ENCODE measurements at regions not wholly inside any gene's neighbourhood (a gene's known extent, or its start where the extent isn't known, plus 50 kb on each side); places are given as distances from the start of the nearest gene placed in this dataset.

DNA sequence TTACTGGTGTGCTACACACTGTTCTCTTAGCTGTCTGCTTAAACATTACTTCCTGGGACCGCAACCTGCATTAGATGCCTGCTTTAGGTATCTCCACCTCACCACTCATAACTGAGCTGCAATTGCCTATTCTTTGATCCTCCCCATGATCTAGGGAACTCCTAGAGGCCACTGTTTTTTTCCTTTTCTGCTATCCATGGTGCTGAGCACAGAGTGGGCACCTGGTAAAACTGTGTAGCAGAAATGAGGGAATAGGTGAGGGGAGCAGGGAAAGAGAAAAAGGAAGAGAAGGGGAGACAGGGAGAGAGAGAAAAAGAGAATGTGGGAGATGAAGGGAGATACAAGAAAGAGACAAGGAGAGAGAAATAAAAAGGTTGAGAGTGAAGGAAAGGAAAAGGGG lies 434.9 kb downstream of the ADRA2A start:
- Histone ChIP-seq H3K27ac (ENCODE audit: low read depth) (no peak overlapping the region), H3K36me3 (ENCODE audit: insufficient read depth) (no peaks in the 10 kb centered on the region), H3K4me3 (ENCODE audit: low read depth, low read length) (no peak overlapping the region), H3K4me1 (ENCODE audit: insufficient read depth) (no peaks in the 10 kb centered on the region)
- DNase-seq (ENCODE audit: extremely low spot score): no peak
- WGBS: 90% methylated on average over 1 of the region's 1 CpG

DNA sequence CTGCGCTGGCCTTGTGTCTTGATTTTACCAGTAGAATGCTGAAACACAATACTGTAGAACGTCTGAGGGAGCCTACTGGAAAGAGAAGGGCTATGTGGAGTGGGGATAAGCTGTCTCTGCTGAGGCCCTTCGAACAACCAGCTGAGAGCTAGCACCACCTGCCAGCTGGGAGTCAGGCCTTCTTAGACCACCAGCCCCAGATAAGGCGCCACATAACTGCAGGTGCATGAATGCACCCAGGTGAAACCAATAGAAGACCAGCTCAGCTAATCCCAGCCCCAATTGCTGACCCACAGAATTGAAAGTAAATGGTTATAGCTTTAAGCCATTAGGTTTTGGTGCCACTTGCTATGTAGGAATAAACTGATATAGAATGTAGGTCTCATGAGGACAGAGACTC lies 438.4 kb downstream of the ADRA2A start:
- no peak for DNase-seq (ENCODE audit: extremely low spot score)
- Histone ChIP-seq H3K4me1 (ENCODE audit: insufficient read depth) (no peaks in the 10 kb centered on the region), H3K4me3 (ENCODE audit: low read depth, low read length) (no peak overlapping the region), H3K27ac (ENCODE audit: low read depth) (no peak overlapping the region), H3K36me3 (ENCODE audit: insufficient read depth) (no peaks in the 10 kb centered on the region)
- 77% methylated on average over 4 of the region's 4 CpGs for WGBS

DNA sequence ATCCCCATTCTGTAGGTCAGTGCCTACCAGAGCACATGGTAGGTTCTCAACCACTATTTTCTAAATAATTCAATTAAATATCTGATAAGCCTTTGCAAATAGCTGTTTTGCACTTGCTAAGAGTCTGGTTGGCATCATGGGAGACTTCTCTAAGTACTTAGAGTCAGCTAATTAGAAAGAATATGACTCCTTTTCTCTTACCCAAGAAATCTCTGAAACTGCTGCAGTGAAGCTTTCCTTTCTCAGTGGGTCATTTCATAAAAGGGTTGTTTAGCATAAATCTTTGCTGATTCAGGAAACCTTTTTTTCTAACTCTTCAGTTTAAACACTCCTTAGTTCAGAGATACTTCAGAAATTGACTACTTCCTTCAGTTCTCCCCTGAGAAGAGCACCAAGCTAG lies 438.9 kb downstream of the ADRA2A start:
- Histone ChIP-seq H3K27ac (ENCODE audit: low read depth) (no peak overlapping the region), H3K4me1 (ENCODE audit: insufficient read depth) (no peaks in the 10 kb centered on the region), H3K4me3 (ENCODE audit: low read depth, low read length) (no peak overlapping the region), H3K36me3 (ENCODE audit: insufficient read depth) (no peaks in the 10 kb centered on the region)
- DNase-seq (ENCODE audit: extremely low spot score): no peak

DNA sequence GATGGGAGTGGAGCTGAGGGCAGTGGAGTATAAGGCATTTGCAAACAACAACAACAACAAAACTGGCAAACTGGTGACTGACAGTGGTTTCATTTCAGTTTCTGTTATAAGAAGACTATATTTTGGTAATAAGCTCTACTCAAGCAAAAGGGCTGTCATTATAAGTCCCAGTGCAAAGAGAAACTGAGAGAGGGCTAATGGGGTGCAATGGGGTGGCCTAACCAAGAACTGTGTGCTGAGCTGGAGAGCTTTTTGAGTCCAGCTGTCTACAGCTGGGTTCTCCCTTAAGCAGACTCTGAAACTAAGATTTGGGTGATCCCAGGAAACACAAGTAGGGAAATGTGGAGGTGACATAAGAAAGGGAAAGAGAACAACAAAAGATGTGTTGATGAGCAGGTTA lies 439.3 kb downstream of the ADRA2A start:
- no peak for DNase-seq (ENCODE audit: extremely low spot score)
- H3K4me1 ChIP-seq (ENCODE audit: insufficient read depth): no peaks in the 10 kb centered on the region

DNA sequence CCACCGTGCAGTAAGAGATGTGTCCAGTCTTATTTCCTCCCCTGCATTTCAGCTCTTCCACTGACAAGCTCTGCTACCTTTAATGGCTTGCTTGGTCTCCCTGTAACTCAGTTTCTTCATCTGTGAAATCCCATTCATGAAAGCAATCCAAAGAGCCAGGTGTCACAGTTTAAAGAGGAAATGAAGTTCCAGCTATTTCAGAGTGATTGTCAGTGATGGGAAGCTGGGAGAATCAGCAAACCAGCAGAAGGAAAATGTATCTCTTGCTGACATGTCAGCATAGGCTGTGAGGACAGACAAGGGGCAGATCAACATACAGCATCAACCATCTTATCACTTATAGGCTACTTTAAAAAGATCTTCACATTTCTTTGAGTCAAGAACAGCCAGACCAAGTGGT lies 445.3 kb downstream of the ADRA2A start:
- Histone ChIP-seq H3K36me3 (ENCODE audit: insufficient read depth) (no peaks in the 10 kb centered on the region), H3K4me1 (ENCODE audit: insufficient read depth) (no peaks in the 10 kb centered on the region), H3K4me3 (ENCODE audit: low read depth, low read length) (no peak overlapping the region), H3K27ac (ENCODE audit: low read depth) (no peak overlapping the region)
- no peak for DNase-seq (ENCODE audit: extremely low spot score)
- WGBS: 62% methylated on average over 1 of the region's 1 CpG

More for the DNA sequence above, 439.3 kb downstream of the ADRA2A start:
- no peaks in the 10 kb centered on the region for H3K36me3 ChIP-seq (ENCODE audit: insufficient read depth)
- H3K27ac ChIP-seq (ENCODE audit: low read depth): no peak overlapping the region
- H3K4me3 ChIP-seq (ENCODE audit: low read depth, low read length): no peak overlapping the region

DNA sequence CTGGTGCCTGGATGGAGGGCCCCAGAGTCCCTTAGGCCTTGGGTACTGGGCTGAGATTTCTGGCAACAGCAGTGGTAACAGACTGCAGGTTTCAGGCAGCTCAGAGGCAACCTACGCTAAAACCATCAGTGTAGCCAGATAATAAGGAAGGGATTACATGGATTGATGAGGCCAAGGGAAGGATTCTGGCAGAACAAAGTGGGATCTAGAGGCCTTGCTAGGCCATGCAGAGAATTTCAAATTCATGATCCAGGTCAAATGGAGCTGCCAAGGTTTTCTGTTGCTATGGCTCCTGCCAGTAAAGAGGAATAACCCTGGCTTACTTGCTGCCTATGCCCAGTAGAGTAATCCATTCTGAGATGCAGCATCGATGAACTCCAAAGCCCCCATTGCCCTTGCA lies 445.7 kb downstream of the ADRA2A start:
- 74% methylated on average over 2 of the region's 2 CpGs for WGBS
- no peak overlapping the region for H3K27ac ChIP-seq (ENCODE audit: low read depth)
- H3K4me3 ChIP-seq (ENCODE audit: low read depth, low read length): no peak overlapping the region
- no peaks in the 10 kb centered on the region for H3K36me3 ChIP-seq (ENCODE audit: insufficient read depth)
- no peak for DNase-seq (ENCODE audit: extremely low spot score)
- no peaks in the 10 kb centered on the region for H3K4me1 ChIP-seq (ENCODE audit: insufficient read depth)

DNA sequence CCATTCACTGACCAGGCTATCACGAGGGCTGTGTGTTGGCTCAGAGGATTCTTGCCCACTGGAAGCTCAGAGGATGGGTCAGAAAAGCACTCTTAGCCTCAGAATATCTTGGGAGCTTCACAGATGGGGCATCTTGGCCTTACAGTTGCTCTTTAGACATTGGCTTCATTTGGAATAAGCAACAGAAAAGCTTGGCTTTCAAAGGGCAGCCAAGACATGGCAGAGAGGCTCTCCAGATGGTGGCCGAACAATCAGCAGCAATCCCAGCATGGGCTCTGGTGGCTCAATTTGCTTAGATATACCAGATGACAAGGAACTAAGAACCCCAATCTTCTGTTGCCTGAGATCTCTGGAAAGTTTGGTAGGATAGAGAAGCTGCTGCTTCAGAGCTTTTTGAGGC lies 446.2 kb downstream of the ADRA2A start:
- no peak for DNase-seq (ENCODE audit: extremely low spot score)
- Histone ChIP-seq H3K4me1 (ENCODE audit: insufficient read depth) (no peaks in the 10 kb centered on the region), H3K36me3 (ENCODE audit: insufficient read depth) (no peaks in the 10 kb centered on the region), H3K27ac (ENCODE audit: low read depth) (no peak overlapping the region), H3K4me3 (ENCODE audit: low read depth, low read length) (no peak overlapping the region)
- WGBS: 78% methylated on average over 2 of the region's 2 CpGs

DNA sequence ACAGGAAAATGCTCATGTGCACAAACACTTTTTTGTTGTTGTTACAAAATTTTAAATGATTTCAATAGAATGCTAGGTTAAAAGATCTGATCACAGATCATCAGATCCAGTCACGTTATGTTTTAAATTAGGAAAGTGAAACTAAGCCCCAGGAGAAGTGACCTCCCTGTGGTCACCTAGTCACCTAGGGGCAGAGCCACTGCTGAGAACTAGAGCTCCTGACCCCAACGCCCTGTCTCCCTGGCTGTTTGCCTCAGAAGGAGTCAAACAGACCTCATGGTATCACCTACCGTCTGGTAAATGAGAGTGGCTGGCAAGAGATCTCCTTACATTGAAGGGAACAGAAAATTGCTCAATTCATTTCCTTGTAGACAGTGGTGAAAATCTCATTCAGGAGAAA lies 447.3 kb downstream of the ADRA2A start:
- DNase-seq (ENCODE audit: extremely low spot score): no peak
- 63% methylated on average over 3 of the region's 3 CpGs for WGBS
- Histone ChIP-seq H3K36me3 (ENCODE audit: insufficient read depth) (no peaks in the 10 kb centered on the region), H3K4me1 (ENCODE audit: insufficient read depth) (no peaks in the 10 kb centered on the region), H3K27ac (ENCODE audit: low read depth) (no peak overlapping the region), H3K4me3 (ENCODE audit: low read depth, low read length) (no peak overlapping the region)

DNA sequence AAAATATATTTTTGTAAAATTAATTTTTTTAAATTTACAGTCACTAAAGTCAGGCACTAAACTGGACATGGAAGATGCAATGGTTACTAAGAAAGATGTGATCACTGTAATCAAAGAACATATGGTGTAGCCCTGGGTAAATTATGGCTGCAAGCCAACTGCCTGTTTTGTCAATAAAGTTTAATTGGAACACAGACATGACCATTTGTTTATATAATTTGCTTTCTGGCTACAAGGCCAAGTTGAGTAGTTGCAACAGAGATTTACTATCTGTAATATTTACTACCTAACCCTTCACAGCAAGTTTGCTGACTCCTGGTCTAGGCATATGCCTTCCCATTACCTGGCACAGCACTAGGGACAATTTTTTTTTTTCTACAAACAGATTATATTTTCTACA lies 448.9 kb downstream of the ADRA2A start:
- DNase-seq (ENCODE audit: extremely low spot score): no peak
- Histone ChIP-seq H3K4me1 (ENCODE audit: insufficient read depth) (no peaks in the 10 kb centered on the region), H3K27ac (ENCODE audit: low read depth) (no peak overlapping the region), H3K4me3 (ENCODE audit: low read depth, low read length) (no peak overlapping the region), H3K36me3 (ENCODE audit: insufficient read depth) (no peaks in the 10 kb centered on the region)

DNA sequence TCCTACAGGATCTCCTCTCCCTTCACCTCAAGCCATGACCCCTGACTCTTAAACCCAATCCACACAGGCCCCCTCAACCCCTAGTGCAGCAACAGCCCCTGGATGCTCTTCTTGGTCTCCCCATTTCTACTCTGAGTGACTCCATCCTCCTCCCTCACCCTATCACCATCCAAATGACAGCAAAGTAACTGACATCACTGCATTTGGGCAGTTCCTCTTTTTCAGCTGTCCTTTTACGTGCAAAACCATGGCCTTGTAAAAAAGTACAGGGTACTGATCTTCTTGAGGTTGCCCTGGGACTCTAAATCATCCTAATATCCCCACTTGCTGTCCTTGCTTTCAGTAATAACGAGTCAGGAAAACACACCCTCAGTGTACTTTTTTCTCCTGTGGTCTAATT lies 454.9 kb downstream of the ADRA2A start:
- Histone ChIP-seq H3K4me1 (ENCODE audit: insufficient read depth) (no peaks in the 10 kb centered on the region), H3K4me3 (ENCODE audit: low read depth, low read length) (no peak overlapping the region), H3K36me3 (ENCODE audit: insufficient read depth) (no peaks in the 10 kb centered on the region), H3K27ac (ENCODE audit: low read depth) (no peak overlapping the region)
- 52% methylated on average over 2 of the region's 2 CpGs for WGBS
- DNase-seq (ENCODE audit: extremely low spot score): no peak

DNA sequence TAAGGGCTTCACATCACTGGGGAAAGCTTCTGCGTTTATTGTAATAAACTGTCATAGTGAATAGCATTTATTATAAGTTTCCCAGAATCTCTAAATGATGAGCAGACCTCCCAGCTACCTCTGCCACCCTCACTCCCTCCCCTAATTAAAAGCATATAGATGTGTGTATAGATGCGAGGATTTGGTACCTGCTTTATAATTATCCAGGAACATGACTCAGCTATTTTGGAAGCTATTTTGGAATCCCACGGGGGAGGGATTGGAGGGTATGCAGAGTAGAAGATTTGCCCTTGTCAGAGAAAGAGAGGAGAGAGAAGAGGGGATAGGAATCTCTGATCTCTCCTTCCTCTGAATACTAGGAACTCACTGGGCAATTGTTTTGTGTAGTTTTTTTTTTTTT lies 455.3 kb downstream of the ADRA2A start:
- Histone ChIP-seq H3K27ac (ENCODE audit: low read depth) (no peak overlapping the region), H3K4me1 (ENCODE audit: insufficient read depth) (no peaks in the 10 kb centered on the region), H3K36me3 (ENCODE audit: insufficient read depth) (no peaks in the 10 kb centered on the region), H3K4me3 (ENCODE audit: low read depth, low read length) (no peak overlapping the region)
- DNase-seq (ENCODE audit: extremely low spot score): no peak
- WGBS: 78% methylated on average over 3 of the region's 3 CpGs

DNA sequence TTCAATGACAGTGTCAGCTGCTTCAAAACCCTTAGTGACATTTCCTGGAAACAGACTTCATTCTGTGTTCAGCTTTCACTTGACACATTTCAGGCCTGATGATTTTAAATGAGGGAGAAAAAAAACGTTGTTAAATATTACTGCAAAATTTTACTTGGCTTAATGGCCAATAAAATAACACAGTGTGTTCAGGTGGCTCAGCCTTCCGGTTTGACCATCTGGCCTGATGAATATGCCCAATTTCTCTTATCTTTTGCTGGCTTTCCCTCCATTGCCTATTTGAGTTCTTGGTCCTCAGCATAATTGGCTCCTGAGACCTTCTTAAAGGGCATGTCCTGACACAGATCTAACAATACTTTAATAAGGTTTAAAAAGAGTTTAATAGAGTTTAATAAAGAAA lies 462.4 kb downstream of the ADRA2A start:
- Histone ChIP-seq H3K4me1 (ENCODE audit: insufficient read depth) (peaks cover 2% of the 10 kb centered on the region), H3K36me3 (ENCODE audit: insufficient read depth) (no peaks in the 10 kb centered on the region), H3K4me3 (ENCODE audit: low read depth, low read length) (no peak overlapping the region), H3K27ac (ENCODE audit: low read depth) (no peak overlapping the region)
- no peak for DNase-seq (ENCODE audit: extremely low spot score)
- WGBS: 65% methylated on average over 2 of the region's 2 CpGs

DNA sequence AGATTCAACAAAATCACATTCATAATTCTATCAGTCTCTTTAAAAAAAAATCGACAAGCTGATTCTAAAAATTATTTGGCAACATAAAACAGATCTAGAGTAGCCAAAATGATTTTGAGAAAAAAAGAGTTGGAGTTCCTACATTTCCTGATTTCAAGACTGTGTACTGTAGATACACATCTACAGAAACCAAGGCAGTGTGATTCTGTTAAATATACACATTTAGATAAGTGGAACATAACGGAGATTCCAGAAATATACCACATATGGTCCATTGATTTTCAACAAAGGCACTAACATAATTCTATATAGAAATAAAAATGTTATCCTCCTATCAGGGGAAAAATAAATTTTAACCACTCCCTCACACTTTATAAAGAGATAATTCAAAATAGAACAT lies 467.0 kb downstream of the ADRA2A start:
- H3K36me3 ChIP-seq (ENCODE audit: insufficient read depth): no peaks in the 10 kb centered on the region
- 69% methylated on average over 2 of the region's 2 CpGs for WGBS
- peaks cover 2% of the 10 kb centered on the region for H3K4me1 ChIP-seq (ENCODE audit: insufficient read depth)
- DNase-seq (ENCODE audit: extremely low spot score): no peak
- no peak overlapping the region for H3K27ac ChIP-seq (ENCODE audit: low read depth)
- H3K4me3 ChIP-seq (ENCODE audit: low read depth, low read length): no peak overlapping the region

DNA sequence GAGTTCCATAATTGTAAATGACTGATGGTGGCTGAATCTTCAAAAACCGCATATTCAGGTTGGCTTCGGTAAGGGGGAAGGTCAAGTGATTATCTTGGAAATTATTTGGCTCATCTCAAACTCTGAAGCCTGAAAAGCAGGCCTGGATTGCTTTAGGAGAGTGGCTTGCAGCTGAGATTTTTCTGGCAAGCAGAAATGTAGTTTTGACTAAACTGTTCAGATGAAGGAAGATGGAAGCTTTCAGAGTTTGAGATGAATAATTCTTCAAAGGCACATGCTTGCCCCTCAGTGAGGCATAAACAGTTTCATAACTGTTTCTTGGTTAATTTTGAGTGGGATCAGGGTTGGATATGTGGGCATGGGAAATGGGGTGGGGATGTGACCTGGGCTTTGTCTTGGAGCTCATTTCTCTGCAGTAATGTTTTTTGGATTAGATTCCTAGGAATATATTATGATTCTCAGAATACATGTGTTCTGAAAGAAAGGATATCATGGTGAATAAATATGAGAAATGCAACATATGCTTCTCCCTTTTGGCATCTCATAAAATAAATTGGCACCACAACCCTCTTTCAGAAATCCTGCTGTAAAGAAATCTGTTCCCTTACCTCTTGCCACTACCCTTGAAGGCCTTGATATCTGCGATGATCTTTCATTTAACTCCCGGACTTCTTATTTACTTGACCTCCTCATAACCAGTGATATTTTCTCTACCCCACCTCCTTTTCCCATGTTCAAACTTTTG lies 469.2 kb downstream of the ADRA2A start:
- Histone ChIP-seq H3K36me3 (ENCODE audit: insufficient read depth) (no peaks in the 10 kb centered on the region), H3K27ac (ENCODE audit: low read depth) (no peak overlapping the region), H3K4me1 (ENCODE audit: insufficient read depth) (no peaks in the 10 kb centered on the region), H3K4me3 (ENCODE audit: low read depth, low read length) (no peak overlapping the region)
- WGBS: 54% methylated on average over 4 of the region's 4 CpGs
- DNase-seq (ENCODE audit: extremely low spot score): no peak
